Heart right ventricle (tissue), 16 donors: ENCODE measurements at regions not wholly inside any gene's neighbourhood (a gene's known extent, or its start where the extent isn't known, plus 50 kb on each side); places are given as distances from the start of the nearest gene placed in this dataset.

Experiments
- ATAC-seq, 8 donors: fragments of 200-7000 bp; cut with Tn5 transposase; one replicate each; pipeline ENCODE4 v1.9.1; 2020; ENCODE audit warnings: mild to moderate bottlenecking in 8 of 8, moderate library complexity in 8 of 8, moderate number of reproducible peaks in 1 of 8
- DNase-seq, 2 donors: peaks; one replicate each; pipeline ENCODE4 v3.0.0-alpha.2; 2020
- H3K27ac ChIP-seq, 10 donors: fragments of 200-600 bp; sonication (generic) in 2 of 10; one replicate each; pipeline versions ENCODE4 v1.5.0 to v1.8.0; 2020 to 2022; ENCODE audit warnings: mild to moderate bottlenecking in 3 of 10
- H3K27me3 ChIP-seq, 7 donors: fragments of 200-600 bp; one replicate each; pipeline ENCODE4 v1.8.0; 2021 to 2022; ENCODE audit warnings: mild to moderate bottlenecking in 2 of 7
- H3K36me3 ChIP-seq, 9 donors: fragments of 200-600 bp; sonication (generic) in 1 of 9; one replicate each; pipeline versions ENCODE4 v1.5.0 to v1.8.0; 2020 to 2022; ENCODE audit warnings: mild to moderate bottlenecking in 2 of 9
- H3K4me1 ChIP-seq, 9 donors: fragments of 200-600 bp; sonication (generic) in 1 of 9; one replicate each; pipeline versions ENCODE4 v1.5.0 to v1.8.0; 2020 to 2022; ENCODE audit warnings: mild to moderate bottlenecking in 4 of 9
- H3K4me3 ChIP-seq, 10 donors: fragments of 200-600 bp; sonication (generic) in 2 of 10; one replicate each; pipeline versions ENCODE4 v1.5.0 to v1.8.0; 2020 to 2022; ENCODE audit warnings: mild to moderate bottlenecking in 7 of 10, moderate library complexity in 2 of 10
- H3K9me3 ChIP-seq, 11 donors: fragments of 200-600 bp in 10 of 11; sonication (generic) in 2 of 11; one replicate each; pipeline versions ENCODE4 v1.5.0 to v1.8.0; 2013 to 2022; ENCODE audit warnings: mild to moderate bottlenecking in 2 of 11, control low read depth in 1 of 11, moderate library complexity in 1 of 11
- CTCF ChIP-seq, 9 donors: fragments of 200-600 bp; sonication (generic) in 2 of 9; IDR thresholded peaks; one replicate each; pipeline versions ENCODE4 v1.5.0 to v1.8.0; 2021 to 2022; ENCODE audit warnings: antibody characterized with exemption in 9 of 9, mild to moderate bottlenecking in 5 of 9, moderate library complexity in 1 of 9
- WGBS, 2 donors: extraction: QIAGEN DNeasy Blood & Tissue Kit; methylation state at CpG; one replicate each; pipeline ENCODE4 v1.1.7; 2013; ENCODE audit warnings: inconsistent platforms in 1 of 2; 5-methylcytosine and 5-hydroxymethylcytosine counted together
- intact Hi-C, 10 donors: fragments of 100-400 bp; cut with DNase I; formaldehyde crosslinking; loops; one replicate each; pipeline versions ENCODE4 v1.11.1 to v1.14.2; 2022
- donor health status: Arrhythmogenic right ventricular cardiomyopathy.
- donor health status: ischemic (EF 13 %, LVEDD 7.1; RV severe dilation, severe dysfunction).
- donor health status: healthy with polysubstance abuse.
- donor health status: DM: no; HTN: yes; CAD: no.
- donor health status: DM: no; HTN: no; CAD: no.
- donor health status: ischemic (EF 25% LVEDD 6.9; RV normal size, moderate dysfunction).
- donor health status: ischemic (EF 25% LVEDD 5.7; RV mildly dilated, moderate dysfunction).
- donor health status: healthy.
- donor health status: DM: yes; HTN: yes; CAD: no.
- donor health status: Ischemic cardiomyopathy.
- donor health status: ischemic (EF 35%, LVEDD 5.7; RV mildly dilated, moderate dysfunction).
- donor health status: nonischemic (EF 11% LVEDD 7.7; RV severe dilation, severe dysfunction).
- donor health status: DM: yes; HTN: yes; CAD: no.
- donor health status: PGD.
- donor health status: ischemic (EF 29% LVEDD 5.4; RV normal size, mild dysfunction).
- donor health status: nonischemic (EF 23%, LVEDD 6.1; RV moderate dilation, normal function).

- intact Hi-C loops = no loop called here
- no peak overlapping the region for H3K27ac ChIP-seq
- H3K4me3 ChIP-seq = no peak overlapping the region
- H3K4me1 ChIP-seq = no peaks in the 10 kb centered on the region
- H3K36me3 ChIP-seq = no peaks in the 10 kb centered on the region
- peaks cover 0 to 7% (median 0%) of the 10 kb centered on the region in 11 donors for H3K9me3 ChIP-seq
- no peak for DNase-seq
- no peak for ATAC-seq
- no peak for TF ChIP-seq CTCF (IDR thresholded peaks at IDR 0.05)
- peaks cover 0 to 5% (median 0%) of the 10 kb centered on the region in 7 donors for H3K27me3 ChIP-seq
Observed at GRCh38 chr2:22518641-22519040, 866.3 kb upstream of the KLHL29 start.

GRCh38 chr2:22520369-22521288, 864.4 kb upstream of the KLHL29 start:
- no peak for ATAC-seq
- peaks cover 0 to 2% (median 0%) of the 10 kb centered on the region in 11 donors for H3K9me3 ChIP-seq
- no peak overlapping the region for H3K27ac ChIP-seq
- TF ChIP-seq CTCF (IDR thresholded peaks at IDR 0.05) = no peak
- WGBS, 2 donors = 70 to 80% methylated on average over 8 of the region's 8 CpGs
- no peaks in the 10 kb centered on the region for H3K4me1 ChIP-seq
- no peak overlapping the region for H3K4me3 ChIP-seq
- intact Hi-C loops = no loop called here
- no peaks in the 10 kb centered on the region for H3K36me3 ChIP-seq
- DNase-seq = no peak
- peaks cover 0 to 5% (median 0%) of the 10 kb centered on the region in 7 donors for H3K27me3 ChIP-seq

GRCh38 chr2:22521620-22522019, 863.4 kb upstream of the KLHL29 start:
- Histone ChIP-seq H3K4me3 (no peak overlapping the region), H3K27ac (no peak overlapping the region), H3K36me3 (no peaks in the 10 kb centered on the region), H3K27me3 (peaks cover 0 to 5% (median 0%) of the 10 kb centered on the region in 7 donors), H3K4me1 (no peaks in the 10 kb centered on the region), H3K9me3 (peaks cover 0 to 2% (median 0%) of the 10 kb centered on the region in 11 donors)
- intact Hi-C loops = no loop called here
- DNase-seq (no peak), ATAC-seq (no peak)
- TF ChIP-seq CTCF (IDR thresholded peaks at IDR 0.05) = no peak

- no peak for ATAC-seq
- intact Hi-C loops = no loop called here
- H3K27me3 ChIP-seq = peaks cover 0 to 5% (median 0%) of the 10 kb centered on the region in 7 donors
Observed at GRCh38 chr2:22525681-22526080, 859.3 kb upstream of the KLHL29 start.

More at GRCh38 chr2:22525681-22526080, 859.3 kb upstream of the KLHL29 start:
- H3K4me1 ChIP-seq = no peaks in the 10 kb centered on the region
- H3K27ac ChIP-seq = no peak overlapping the region
- no peak for TF ChIP-seq CTCF (IDR thresholded peaks at IDR 0.05)
- no peak overlapping the region for H3K4me3 ChIP-seq
- no peak for DNase-seq
- peaks cover 0 to 28% (median 5%) of the 10 kb centered on the region in 11 donors for H3K9me3 ChIP-seq
- H3K36me3 ChIP-seq = no peaks in the 10 kb centered on the region
